ENCODE measurements at regions not wholly inside any gene's neighbourhood (a gene's known extent, or its start where the extent isn't known, plus 50 kb on each side); places are given as distances from the start of the nearest gene placed in this dataset.

GRCh38 chr7:96942112-96942511, 63.2 kb upstream of the DLX6 start:
- no peak for TF ChIP-seq GATA2 (IDR thresholded peaks at IDR 0.05; ENCODE audit: low read depth, low read length)
- TF ChIP-seq GATA3 (IDR thresholded peaks at IDR 0.05; ENCODE audit: low read depth, low read length): no peak
